ENCODE measurements at regions not wholly inside any gene's neighbourhood (a gene's known extent, or its start where the extent isn't known, plus 50 kb on each side); places are given as distances from the start of the nearest gene placed in this dataset.
A peak's percentile ranks its signal among the peaks of the same experiment; 100 is the strongest.
"Not testable (repeated sequence)": the region's sequence is repeated elsewhere in the genome, so short reads cannot be mapped to it uniquely, and the experiment has no call there.

- DNase-seq (ENCODE audit: insufficient read length, low spot score) = no peak
- no peak for FAIRE-seq
Measured at GRCh38 chr2:53543083-53543482, 224.5 kb upstream of the CHAC2 start.

GRCh38 chr2:53536583-53537361 is 230.8 kb upstream of the CHAC2 start:
- DNase-seq (ENCODE audit: insufficient read length, low spot score) (no peak), FAIRE-seq (no peak)

GRCh38 chr2:53535234-53535840 is 232.3 kb upstream of the CHAC2 start:
- no peak for FAIRE-seq
- DNase-seq (ENCODE audit: insufficient read length, low spot score) = no peak

- DNase-seq (ENCODE audit: insufficient read length, low spot score) (no peak), FAIRE-seq (no peak)
Measured at GRCh38 chr2:53530126-53530525, 237.5 kb upstream of the CHAC2 start.

- no peak for FAIRE-seq
- no peak for DNase-seq (ENCODE audit: insufficient read length, low spot score)
Measured at GRCh38 chr2:53527056-53527455, 240.5 kb upstream of the CHAC2 start.

GRCh38 chr2:53519918-53520841 is 247.4 kb upstream of the CHAC2 start:
- DNase-seq (ENCODE audit: insufficient read length, low spot score) = no peak
- no peak for FAIRE-seq

- FAIRE-seq (no peak), DNase-seq (ENCODE audit: insufficient read length, low spot score) (no peak)
Measured at GRCh38 chr2:53517406-53517805, 250.2 kb upstream of the CHAC2 start.

GRCh38 chr2:53516650-53517049 is 251.0 kb upstream of the CHAC2 start:
- FAIRE-seq (no peak), DNase-seq (ENCODE audit: insufficient read length, low spot score) (no peak)

GRCh38 chr2:53515435-53516332 is 251.9 kb upstream of the CHAC2 start:
- DNase-seq (ENCODE audit: insufficient read length, low spot score) = no peak
- FAIRE-seq = no peak

- no peak for FAIRE-seq
- DNase-seq (ENCODE audit: insufficient read length, low spot score) = no peak
Measured at GRCh38 chr2:53513167-53513666, 254.4 kb upstream of the CHAC2 start.

GRCh38 chr2:53512071-53512826 is 255.4 kb upstream of the CHAC2 start:
- FAIRE-seq (no peak), DNase-seq (ENCODE audit: insufficient read length, low spot score) (no peak)

- no peak for FAIRE-seq
- DNase-seq (ENCODE audit: insufficient read length, low spot score) = no peak
Measured at GRCh38 chr2:53511549-53511948, 256.1 kb upstream of the CHAC2 start.

GRCh38 chr2:53510401-53510800 is 257.2 kb upstream of the CHAC2 start:
- DNase-seq (ENCODE audit: insufficient read length, low spot score) = no peak
- no peak for FAIRE-seq

GRCh38 chr2:53509831-53510388 is 257.7 kb upstream of the CHAC2 start:
- no peak for DNase-seq (ENCODE audit: insufficient read length, low spot score)
- FAIRE-seq = no peak

- DNase-seq (ENCODE audit: insufficient read length, low spot score) (no peak), FAIRE-seq (no peak)
Measured at GRCh38 chr2:53508667-53509066, 258.9 kb upstream of the CHAC2 start.

- FAIRE-seq = peak; percentile 40
- DNase-seq (ENCODE audit: insufficient read length, low spot score) = not testable (repeated sequence)
Measured at GRCh38 chr2:53507070-53507469, 260.5 kb upstream of the CHAC2 start.

GRCh38 chr2:53505826-53506225 is 261.8 kb upstream of the CHAC2 start:
- FAIRE-seq (no peak), DNase-seq (ENCODE audit: insufficient read length, low spot score) (no peak)

- DNase-seq (ENCODE audit: insufficient read length, low spot score) = no peak
- no peak for FAIRE-seq
Measured at GRCh38 chr2:53504507-53504906, 263.1 kb upstream of the CHAC2 start.

- no peak for DNase-seq (ENCODE audit: insufficient read length, low spot score)
- no peak for FAIRE-seq
Measured at GRCh38 chr2:53500181-53500580, 267.4 kb upstream of the CHAC2 start.

Data from GM19239 (cell line).